ENCODE measurements at regions not wholly inside any gene's neighbourhood (a gene's known extent, or its start where the extent isn't known, plus 50 kb on each side); places are given as distances from the start of the nearest gene placed in this dataset.

DNA sequence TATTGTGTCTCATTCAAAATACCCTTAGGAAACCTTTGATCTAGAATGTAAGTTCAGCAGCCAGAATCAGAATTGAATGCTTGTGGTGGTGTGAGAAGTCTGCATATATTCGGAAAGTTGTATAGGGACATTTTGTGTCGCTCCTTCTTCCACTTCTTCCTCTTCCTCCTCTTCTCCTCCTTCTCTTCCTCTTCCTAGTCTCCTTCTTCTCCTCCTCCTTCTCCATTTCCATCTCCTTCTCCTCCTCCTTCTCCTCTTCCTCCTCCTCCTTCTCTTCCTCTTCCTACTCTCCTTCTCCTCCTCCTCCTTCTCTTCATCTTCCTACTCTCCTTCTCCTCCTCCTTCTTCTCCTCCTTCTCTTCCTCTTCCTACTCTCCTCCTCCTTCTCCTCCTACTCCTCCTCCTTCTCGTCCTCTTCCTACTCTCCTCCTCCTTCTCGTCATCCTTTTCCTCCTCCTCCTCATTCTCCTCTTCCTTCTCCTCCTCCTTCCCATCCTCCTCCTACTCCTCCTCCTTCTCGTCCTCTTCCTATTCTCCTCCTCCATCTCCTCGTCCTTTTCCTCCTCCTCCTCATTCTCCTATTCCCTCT, 749.3 kb upstream of the GOLIM4 start:
- no peak for DNase-seq (ENCODE audit: unreplicated experiment)
- H3K27ac Mint-ChIP-seq (ENCODE audit: low read depth, unreplicated experiment), result no peak overlapping the region
- CTCF ChIA-PET, result interaction anchor here (1.0 kb wide), 1 partner anchor 634 kb away, joined by 3 read pairs; no protein-coding TSS in a partner anchor
- H3K4me3 Mint-ChIP-seq (ENCODE audit: unreplicated experiment), result no peak overlapping the region
- no peaks in the 10 kb centered on the region for H3K9me3 Mint-ChIP-seq (ENCODE audit: unreplicated experiment)
- no peaks in the 10 kb centered on the region for H3K36me3 Mint-ChIP-seq (ENCODE audit: insufficient read depth, unreplicated experiment)
- no TSS peak for BruUV-seq (replicated peaks)
- no peaks in the 10 kb centered on the region for H3K4me1 Mint-ChIP-seq (ENCODE audit: insufficient read depth, unreplicated experiment)
- TF ChIP-seq, protein P1, sequence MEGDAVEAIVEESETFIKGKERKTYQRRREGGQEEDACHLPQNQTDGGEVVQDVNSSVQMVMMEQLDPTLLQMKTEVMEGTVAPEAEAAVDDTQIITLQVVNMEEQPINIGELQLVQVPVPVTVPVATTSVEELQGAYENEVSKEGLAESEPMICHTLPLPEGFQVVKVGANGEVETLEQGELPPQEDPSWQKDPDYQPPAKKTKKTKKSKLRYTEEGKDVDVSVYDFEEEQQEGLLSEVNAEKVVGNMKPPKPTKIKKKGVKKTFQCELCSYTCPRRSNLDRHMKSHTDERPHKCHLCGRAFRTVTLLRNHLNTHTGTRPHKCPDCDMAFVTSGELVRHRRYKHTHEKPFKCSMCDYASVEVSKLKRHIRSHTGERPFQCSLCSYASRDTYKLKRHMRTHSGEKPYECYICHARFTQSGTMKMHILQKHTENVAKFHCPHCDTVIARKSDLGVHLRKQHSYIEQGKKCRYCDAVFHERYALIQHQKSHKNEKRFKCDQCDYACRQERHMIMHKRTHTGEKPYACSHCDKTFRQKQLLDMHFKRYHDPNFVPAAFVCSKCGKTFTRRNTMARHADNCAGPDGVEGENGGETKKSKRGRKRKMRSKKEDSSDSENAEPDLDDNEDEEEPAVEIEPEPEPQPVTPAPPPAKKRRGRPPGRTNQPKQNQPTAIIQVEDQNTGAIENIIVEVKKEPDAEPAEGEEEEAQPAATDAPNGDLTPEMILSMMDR (IDR thresholded peaks at IDR 0.05; ENCODE audit: unreplicated experiment), result no peak
- intact Hi-C loops (cut with micrococcal nuclease), result no loop called here
- POLR2A ChIA-PET, result no interaction called here
- peaks cover 58% of the 10 kb centered on the region for H3K27me3 Mint-ChIP-seq (ENCODE audit: insufficient read depth, unreplicated experiment)

DNA sequence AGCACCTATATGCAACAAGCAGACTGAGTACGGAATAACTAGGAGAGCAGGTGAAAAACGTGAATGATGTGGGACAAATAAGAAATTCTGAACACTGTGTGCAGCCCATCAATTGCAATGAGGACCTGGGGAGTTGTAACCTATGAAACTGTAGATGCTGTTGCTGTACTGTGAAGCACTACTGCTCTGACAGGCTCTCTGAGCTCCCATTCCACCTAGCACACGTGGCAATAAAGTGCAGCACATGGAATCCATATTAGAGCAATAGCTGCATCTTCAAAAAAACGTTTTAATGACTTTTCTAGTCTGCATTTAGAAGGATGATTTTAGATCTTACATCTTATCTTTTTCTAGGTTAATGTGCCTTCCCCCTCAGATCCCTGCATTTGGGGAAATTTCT, 748.7 kb upstream of the GOLIM4 start:
- intact Hi-C loops (cut with micrococcal nuclease), result no loop called here

DNA sequence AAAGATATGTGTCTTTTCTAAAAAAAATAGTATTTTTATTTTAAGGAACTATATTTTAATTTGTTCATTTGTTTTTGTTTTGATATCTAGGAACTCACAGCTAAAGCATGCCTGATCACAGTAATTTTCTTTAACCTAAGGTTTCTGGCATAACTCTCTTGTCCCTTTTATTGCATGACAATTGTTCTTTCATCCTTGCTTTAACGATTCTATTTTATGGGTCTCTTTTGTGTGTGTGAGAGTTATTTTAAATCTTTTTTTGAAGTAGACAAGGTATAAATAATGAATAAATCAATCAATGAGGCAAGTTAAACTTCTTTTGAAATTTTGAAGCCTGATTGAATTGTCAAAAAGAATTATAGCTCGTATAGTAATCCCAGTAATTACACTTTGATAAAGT, 747.8 kb upstream of the GOLIM4 start:
- TF ChIP-seq, protein P1 (IDR thresholded peaks at IDR 0.05; ENCODE audit: unreplicated experiment), result no peak

More for the DNA sequence above, 748.7 kb upstream of the GOLIM4 start:
- Mint-ChIP-seq H3K27ac (ENCODE audit: low read depth, unreplicated experiment) (no peak overlapping the region), H3K4me1 (ENCODE audit: insufficient read depth, unreplicated experiment) (no peaks in the 10 kb centered on the region), H3K9me3 (ENCODE audit: unreplicated experiment) (no peaks in the 10 kb centered on the region), H3K27me3 (ENCODE audit: insufficient read depth, unreplicated experiment) (peaks cover 59% of the 10 kb centered on the region), H3K36me3 (ENCODE audit: insufficient read depth, unreplicated experiment) (no peaks in the 10 kb centered on the region), H3K4me3 (ENCODE audit: unreplicated experiment) (no peak overlapping the region)
- no peak for DNase-seq (ENCODE audit: unreplicated experiment)
- CTCF ChIA-PET, result interaction anchor here (1.0 kb wide), 1 partner anchor 634 kb away, joined by 3 read pairs; no protein-coding TSS in a partner anchor
- TF ChIP-seq, protein P1 (IDR thresholded peaks at IDR 0.05; ENCODE audit: unreplicated experiment), result no peak
- POLR2A ChIA-PET, result no interaction called here
- no TSS peak for BruUV-seq (replicated peaks)

DNA sequence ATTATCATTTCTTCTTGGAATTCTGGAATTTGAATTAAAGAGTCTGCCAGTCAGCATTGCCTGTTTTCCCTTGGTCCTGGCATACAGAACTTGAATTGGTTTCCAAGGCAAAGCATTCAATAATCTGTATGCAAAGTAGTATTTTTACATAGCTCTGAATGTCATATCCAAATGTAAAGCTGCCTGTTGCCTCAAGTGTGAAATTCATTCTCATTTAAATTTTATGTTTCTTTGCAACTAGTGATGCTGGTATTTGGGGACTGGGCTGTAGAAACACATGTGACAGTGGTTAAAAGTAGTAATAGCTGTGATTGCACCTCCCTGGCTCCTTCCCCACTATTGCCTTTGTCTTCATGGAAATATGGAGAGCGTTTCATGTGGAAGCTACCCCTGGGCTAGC, 743.9 kb upstream of the GOLIM4 start:
- Mint-ChIP-seq H3K9me3 (ENCODE audit: unreplicated experiment) (no peaks in the 10 kb centered on the region), H3K36me3 (ENCODE audit: insufficient read depth, unreplicated experiment) (no peaks in the 10 kb centered on the region), H3K27me3 (ENCODE audit: insufficient read depth, unreplicated experiment) (peaks cover 63% of the 10 kb centered on the region), H3K4me3 (ENCODE audit: unreplicated experiment) (no peak overlapping the region), H3K27ac (ENCODE audit: low read depth, unreplicated experiment) (no peak overlapping the region), H3K4me1 (ENCODE audit: insufficient read depth, unreplicated experiment) (no peaks in the 10 kb centered on the region)
- BruUV-seq (replicated peaks), result no TSS peak
- DNase-seq (ENCODE audit: unreplicated experiment), result no peak
- POLR2A ChIA-PET, result interaction anchor here (0.9 kb wide), 1 partner anchor 22 kb away, joined by 3 read pairs; no protein-coding TSS in a partner anchor
- intact Hi-C loops (cut with micrococcal nuclease), result no loop called here
- TF ChIP-seq, protein P1 (IDR thresholded peaks at IDR 0.05; ENCODE audit: unreplicated experiment), result no peak
- CTCF ChIA-PET, result interaction anchor here (1.0 to 3.0 kb wide), 3 partner anchors 9 to 628 kb away, joined by 3 to 27 read pairs (median 5); no protein-coding TSS in a partner anchor

More for the DNA sequence above, 747.8 kb upstream of the GOLIM4 start:
- H3K9me3 Mint-ChIP-seq (ENCODE audit: unreplicated experiment), result no peaks in the 10 kb centered on the region
- no peak for DNase-seq (ENCODE audit: unreplicated experiment)
- H3K36me3 Mint-ChIP-seq (ENCODE audit: insufficient read depth, unreplicated experiment), result no peaks in the 10 kb centered on the region
- no peaks in the 10 kb centered on the region for H3K4me1 Mint-ChIP-seq (ENCODE audit: insufficient read depth, unreplicated experiment)
- ChIA-PET POLR2A (no interaction called here), CTCF (interaction anchor here (0.6 to 1.2 kb wide), 4 partner anchors 509 to 633 kb away, joined by 3 to 4 read pairs (median 3); no protein-coding TSS in a partner anchor)
- intact Hi-C loops (cut with micrococcal nuclease), result no loop called here
- H3K4me3 Mint-ChIP-seq (ENCODE audit: unreplicated experiment), result no peak overlapping the region
- H3K27ac Mint-ChIP-seq (ENCODE audit: low read depth, unreplicated experiment), result no peak overlapping the region
- H3K27me3 Mint-ChIP-seq (ENCODE audit: insufficient read depth, unreplicated experiment), result peaks cover 60% of the 10 kb centered on the region
- no TSS peak for BruUV-seq (replicated peaks)
